HCT116 (cell line): ENCODE measurements at regions not wholly inside any gene's neighbourhood (a gene's known extent, or its start where the extent isn't known, plus 50 kb on each side); places are given as distances from the start of the nearest gene placed in this dataset.
A peak's percentile ranks its signal among the peaks of the same experiment; 100 is the strongest.

Experiments
- ATAC-seq: fragments of 200-7000 bp; cut with Tn5 transposase; 2 replicates; pipeline ENCODE4 v1.9.1; 2020; ENCODE audit warnings: mild to moderate bottlenecking, moderate library complexity
- BruUV-seq: library from RNA; stranded (reverse); fragments of 400-500 nt; replicated peaks from 2 replicates; lab custom pipeline; 2021; lab: Mats Ljungman, UMichigan
- CTCF ChIA-PET: fragments of 300-600 bp; sonication (Branson Sonifier 250); formaldehyde crosslinking; loops from one replicate; lab custom pipeline; 2021; ENCODE audit warnings: antibody characterized with exemption; lab: Charles Lee
- POLR2A ChIA-PET: fragments of 300-600, 350-600 bp; sonication (Branson Sonifier 250); formaldehyde crosslinking; loops from one replicate; lab custom pipeline; 2021; ENCODE audit warnings: antibody characterized with exemption; lab: Charles Lee
- RAD21 ChIA-PET, 2 experiments: fragments of 300-600 bp; sonication (Branson Sonifier 250); formaldehyde crosslinking; loops; one replicate each; lab custom pipeline; 2023; ENCODE audit warnings: low total read pairs in 2 of 2; ENCODE audit not compliant: uncharacterized antibody in 2 of 2, unreplicated experiment in 2 of 2, low non-redundant PET in 1 of 2; lab: Charles Lee
- DNase-seq: peaks from one replicate; pipeline ENCODE4 v3.0.0-alpha.2; 2010; ENCODE audit warnings: low read depth, low spot score
- H2AFZ ChIP-seq: fragments of 200-600 bp; shearing (Covaris generic), sonication (generic); 2 replicates; pipeline ENCODE4 v1.6.1; 2017; ENCODE audit warnings: low read depth, mixed run types, mixed read lengths, antibody characterized with exemption, low read length; ENCODE audit not compliant: poor library complexity, severe bottlenecking
- H3K27ac ChIP-seq: 2 replicates; pipeline ENCODE4 v1.5.1; 2012; ENCODE audit warnings: low read depth, low read length
- H3K27me3 ChIP-seq: fragments of 200-600 bp; sonication (generic); 2 replicates; pipeline ENCODE4 v1.6.1; 2016; ENCODE audit warnings: mixed run types, low read length, mixed read lengths; ENCODE audit not compliant: insufficient read depth
- H3K36me3 ChIP-seq, 2 experiments: fragments of 200-500 bp in 1 of 2; fragments of 200-600 bp in 1 of 2; sonication (Bioruptor generic) in 1 of 2; sonication (generic) in 1 of 2; 2 replicates each; pipeline versions ENCODE4 v1.5.1 to v1.6.1; 2014 to 2016; ENCODE audit warnings: low read length in 2 of 2, inconsistent platforms in 1 of 2, mixed read lengths in 1 of 2, mixed run types in 1 of 2; ENCODE audit not compliant: insufficient read depth in 2 of 2, control insufficient read depth in 1 of 2
- H3K4me1 ChIP-seq, 2 experiments: fragments of 200-600 bp in 1 of 2; sonication (generic) in 1 of 2; 2 replicates each; pipeline versions ENCODE4 v1.5.1 to v1.6.1; 2012 to 2017; ENCODE audit warnings: low read length in 2 of 2, inconsistent platforms in 1 of 2, mild to moderate bottlenecking in 1 of 2, mixed read lengths in 1 of 2, mixed run types in 1 of 2, moderate library complexity in 1 of 2; ENCODE audit not compliant: insufficient read depth in 2 of 2, control insufficient read depth in 1 of 2
- H3K4me2 ChIP-seq: fragments of 200-600 bp; sonication (generic); 2 replicates; pipeline ENCODE4 v1.6.1; 2017; ENCODE audit warnings: mixed run types, low read length, mixed read lengths
- H3K4me3 ChIP-seq, 2 experiments: fragments of 200-600 bp in 1 of 2; sonication (generic) in 1 of 2; replicated peaks in 1 of 2; 2 replicates each; pipeline ENCODE4 v1.5.1; 2011 to 2016; ENCODE audit warnings: low read length in 2 of 2, control low read depth in 1 of 2, low read depth in 1 of 2, mild to moderate bottlenecking in 1 of 2, mixed read lengths in 1 of 2, mixed run types in 1 of 2
- H3K79me2 ChIP-seq: fragments of 200-600 bp; sonication (generic); 2 replicates; pipeline ENCODE4 v1.6.1; 2017; ENCODE audit warnings: mild to moderate bottlenecking, mixed run types, low read length, moderate library complexity, mixed read lengths; ENCODE audit not compliant: insufficient read depth
- H3K9ac ChIP-seq: fragments of 200-600 bp; sonication (generic); 2 replicates; pipeline ENCODE4 v1.6.1; 2016; ENCODE audit warnings: low read length, mixed read lengths
- H3K9me2 ChIP-seq: fragments of 200-600 bp; sonication (generic), shearing (Covaris generic); 2 replicates; pipeline ENCODE4 v1.6.1; 2017; ENCODE audit warnings: mixed run types, mild to moderate bottlenecking, moderate library complexity; ENCODE audit not compliant: insufficient read depth
- H3K9me3 ChIP-seq, 2 experiments: fragments of 200-500 bp in 1 of 2; fragments of 200-600 bp in 1 of 2; sonication (Bioruptor generic) in 1 of 2; sonication (generic) in 1 of 2; 2 replicates each; pipeline ENCODE4 v1.6.1; 2014 to 2017; ENCODE audit warnings: low read length in 2 of 2, mixed read lengths in 2 of 2, inconsistent platforms in 1 of 2, low read depth in 1 of 2, mild to moderate bottlenecking in 1 of 2, mixed run types in 1 of 2, moderate library complexity in 1 of 2; ENCODE audit not compliant: control insufficient read depth in 1 of 2, insufficient read depth in 1 of 2
- H4K20me1 ChIP-seq: fragments of 200-600 bp; sonication (generic), shearing (Covaris generic); 2 replicates; pipeline ENCODE4 v1.6.1; 2017; ENCODE audit warnings: mixed run types, mild to moderate bottlenecking, moderate library complexity; ENCODE audit not compliant: insufficient read depth
- CEBPB ChIP-seq: IDR thresholded peaks from 2 replicates; pipeline ENCODE4 v1.6.1; 2012; ENCODE audit warnings: low read depth
- CTCF ChIP-seq, 3 experiments: fragments of 200-600 bp in 1 of 3; sonication (generic) in 1 of 3; IDR thresholded peaks in 2 of 3; conservative IDR thresholded peaks in 1 of 3; 2 replicates each; pipeline ENCODE4 v1.5.1; 2012 to 2017; ENCODE audit warnings: low read depth in 2 of 3, low read length in 2 of 3, antibody characterized with exemption in 1 of 3, borderline replicate concordance in 1 of 3, control low read depth in 1 of 3, mild to moderate bottlenecking in 1 of 3, mixed read lengths in 1 of 3, mixed run types in 1 of 3, moderate library complexity in 1 of 3; ENCODE audit not compliant: insufficient read depth in 1 of 3
- EGR1 ChIP-seq: IDR thresholded peaks from 2 replicates; pipeline ENCODE4 v1.6.1; 2012; ENCODE audit warnings: low read depth
- ELF1 ChIP-seq: IDR thresholded peaks from 2 replicates; pipeline ENCODE4 v1.6.1; 2012; ENCODE audit warnings: low read depth, borderline replicate concordance
- POLR2A ChIP-seq: IDR thresholded peaks from 2 replicates; pipeline ENCODE4 v1.7.0; 2011; ENCODE audit warnings: borderline replicate concordance; ENCODE audit not compliant: insufficient read depth, insufficient read length; ENCODE audit errors: extremely low read depth
- REST ChIP-seq: IDR thresholded peaks from 2 replicates; pipeline ENCODE4 v1.6.1; 2012; ENCODE audit warnings: low read depth
- SIN3A ChIP-seq: IDR thresholded peaks from 2 replicates; pipeline ENCODE4 v1.6.1; 2012; ENCODE audit warnings: low read depth
- TCF7L2 ChIP-seq: IDR thresholded peaks from 2 replicates; pipeline ENCODE4 v1.7.0; 2011; ENCODE audit warnings: borderline replicate concordance, inconsistent platforms; ENCODE audit not compliant: insufficient read depth, insufficient read length; ENCODE audit errors: extremely low read depth
- YY1 ChIP-seq: IDR thresholded peaks from 2 replicates; pipeline ENCODE4 v1.6.1; 2011; ENCODE audit warnings: low read length, low read depth, moderate library complexity, mild to moderate bottlenecking; ENCODE audit not compliant: insufficient replicate concordance; ENCODE audit errors: extremely low read depth
- ZBTB33 ChIP-seq: IDR thresholded peaks from 2 replicates; pipeline ENCODE4 v1.6.1; 2011; ENCODE audit warnings: mild to moderate bottlenecking, low read length, moderate library complexity; ENCODE audit not compliant: insufficient replicate concordance; ENCODE audit errors: extremely low read depth
- ZNF274 ChIP-seq: fragments of 200-500 bp; sonication (Bioruptor generic); IDR thresholded peaks from 2 replicates; pipeline ENCODE4 v1.6.1; 2014; ENCODE audit warnings: mild to moderate bottlenecking, low read depth, low read length, inconsistent platforms
- intact Hi-C: fragments of 100-400 bp; cut with micrococcal nuclease; formaldehyde crosslinking; loops from 2 replicates; pipeline ENCODE4 v1.10.0; 2022

- intact Hi-C loops, result no loop called here
- Histone ChIP-seq H3K9me3 (no peaks in the 10 kb centered on the region), H3K27ac (no peak overlapping the region), H3K4me1 (no peaks in the 10 kb centered on the region), H3K27me3 (no peaks in the 10 kb centered on the region), H3K9ac (no peak overlapping the region), H4K20me1 (no peaks in the 10 kb centered on the region), H3K9me2 (no peaks in the 10 kb centered on the region), H3K79me2 (no peaks in the 10 kb centered on the region), H3K4me2 (no peak overlapping the region), H2AFZ (no peak overlapping the region), H3K36me3 (no peaks in the 10 kb centered on the region), H3K4me3 (no peak overlapping the region)
- TF ChIP-seq POLR2A (no peak), REST (no peak), EGR1 (no peak), ZBTB33 (no peak), YY1 (no peak), CEBPB (no peak), CTCF (IDR thresholded peaks at IDR 0.05 in 2 of 3, conservative IDR thresholded peaks at IDR 0.05 in 1 of 3; ENCODE audit: borderline replicate concordance in 1 of 3, insufficient read depth in 1 of 3, low read depth in 2 of 3, low read length in 2 of 3) (no peak), SIN3A (no peak), ZNF274 (no peak), ELF1 (no peak), TCF7L2 (no peak)
- DNase-seq (no peak), ATAC-seq (peak; percentile 32; the same call in 1 of the 2 replicates)
- CTCF ChIA-PET, result interaction anchor here (1.1 kb wide), 1 partner anchor 532 kb away, joined by 3 read pairs; no protein-coding TSS in a partner anchor
- RAD21 ChIA-PET, result no interaction called here
- no TSS peak for BruUV-seq
- POLR2A ChIA-PET, result no interaction called here
Measured at GRCh38 chr18:23331091-23331920, 121.8 kb upstream of the RIOK3 start.
